PFSK-1 (cell line): ENCODE measurements at regions not wholly inside any gene's neighbourhood (a gene's known extent, or its start where the extent isn't known, plus 50 kb on each side); places are given as distances from the start of the nearest gene placed in this dataset.

Source experiments
- FOXP2 ChIP-seq: optimal IDR thresholded peaks from 2 replicates; pipeline ENCODE3; 2011; ENCODE audit warnings: borderline replicate concordance, control low read depth, inconsistent platforms; ENCODE audit not compliant: insufficient read depth; ENCODE audit errors: extremely low read length, extremely low read depth
- POLR2AphosphoS5 ChIP-seq: IDR thresholded peaks from 2 replicates; pipeline ENCODE4 v1.6.1; 2012; ENCODE audit warnings: low read depth, mild to moderate bottlenecking, control low read depth, low read length, moderate library complexity
- SIN3A ChIP-seq: IDR thresholded peaks from 2 replicates; pipeline ENCODE4 v1.6.1; 2012; ENCODE audit warnings: mild to moderate bottlenecking, low read length, moderate library complexity, borderline replicate concordance; ENCODE audit not compliant: insufficient read depth
- TAF1 ChIP-seq: IDR thresholded peaks from 2 replicates; pipeline ENCODE4 v1.6.1; 2012; ENCODE audit warnings: low read length, control low read depth, borderline replicate concordance; ENCODE audit not compliant: insufficient read depth
- TF ChIP-seq, protein P1 (sequence below), 2 experiments: IDR thresholded peaks; 2 replicates each; pipeline versions ENCODE4 v1.6.1 to v1.8.0; 2011 to 2012; ENCODE audit warnings: low read depth in 2 of 2, low read length in 2 of 2, control low read depth in 1 of 2, inconsistent platforms in 1 of 2, mild to moderate bottlenecking in 1 of 2, moderate library complexity in 1 of 2; ENCODE audit not compliant: insufficient read depth in 1 of 2

DNA sequence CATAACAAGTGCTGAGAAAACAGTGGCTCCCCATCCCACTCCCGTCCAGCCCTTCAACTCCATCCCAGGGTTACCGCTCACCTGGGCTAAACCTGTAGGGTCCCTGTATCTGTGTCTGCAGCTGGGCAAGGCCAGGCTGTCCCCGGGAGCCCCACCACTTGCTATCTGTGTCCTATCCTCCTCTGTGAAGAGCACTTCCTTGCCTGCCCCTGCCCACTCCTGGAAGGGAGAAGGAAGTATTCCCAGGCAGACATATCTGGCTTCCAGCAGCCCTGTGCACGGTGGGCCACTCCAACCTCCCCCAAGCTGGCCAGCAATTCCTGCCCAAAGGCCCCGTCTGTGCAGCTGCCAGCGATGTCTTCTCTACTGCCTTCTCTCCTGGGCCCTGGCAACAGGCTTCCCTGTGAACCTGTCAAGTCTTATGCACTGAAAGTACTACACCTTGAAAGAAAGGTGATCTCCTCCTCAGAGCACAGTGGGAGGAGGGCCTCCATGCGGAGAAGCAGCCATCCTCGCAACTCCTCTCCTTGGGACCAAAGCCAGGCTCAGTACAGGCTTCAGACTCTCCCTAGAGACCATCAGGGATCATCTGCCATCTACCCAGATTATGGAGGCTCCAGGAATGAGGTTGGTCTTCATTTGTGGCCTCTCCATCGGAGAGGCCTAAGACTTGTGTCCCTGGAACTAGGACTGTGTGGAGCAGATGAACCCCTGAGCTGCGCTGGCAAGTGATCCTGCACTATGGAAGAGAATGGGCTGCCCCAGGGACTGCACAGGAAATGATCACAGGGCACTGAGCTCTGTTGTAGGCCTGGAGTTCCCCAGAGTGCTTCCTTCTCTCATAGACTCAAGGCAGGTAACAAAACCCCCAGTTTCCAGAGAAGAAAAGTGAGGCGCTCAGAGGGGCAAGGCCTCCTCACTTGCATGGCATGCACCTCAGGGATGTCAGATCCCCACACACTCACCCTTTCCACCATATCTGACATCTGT, 663.6 kb downstream of the BCL11B start:
- no peak for TF ChIP-seq FOXP2
- TF ChIP-seq POLR2AphosphoS5 = no peak
- TF ChIP-seq SIN3A = no peak
- TF ChIP-seq TAF1 = no peak
- TF ChIP-seq, protein P1, sequence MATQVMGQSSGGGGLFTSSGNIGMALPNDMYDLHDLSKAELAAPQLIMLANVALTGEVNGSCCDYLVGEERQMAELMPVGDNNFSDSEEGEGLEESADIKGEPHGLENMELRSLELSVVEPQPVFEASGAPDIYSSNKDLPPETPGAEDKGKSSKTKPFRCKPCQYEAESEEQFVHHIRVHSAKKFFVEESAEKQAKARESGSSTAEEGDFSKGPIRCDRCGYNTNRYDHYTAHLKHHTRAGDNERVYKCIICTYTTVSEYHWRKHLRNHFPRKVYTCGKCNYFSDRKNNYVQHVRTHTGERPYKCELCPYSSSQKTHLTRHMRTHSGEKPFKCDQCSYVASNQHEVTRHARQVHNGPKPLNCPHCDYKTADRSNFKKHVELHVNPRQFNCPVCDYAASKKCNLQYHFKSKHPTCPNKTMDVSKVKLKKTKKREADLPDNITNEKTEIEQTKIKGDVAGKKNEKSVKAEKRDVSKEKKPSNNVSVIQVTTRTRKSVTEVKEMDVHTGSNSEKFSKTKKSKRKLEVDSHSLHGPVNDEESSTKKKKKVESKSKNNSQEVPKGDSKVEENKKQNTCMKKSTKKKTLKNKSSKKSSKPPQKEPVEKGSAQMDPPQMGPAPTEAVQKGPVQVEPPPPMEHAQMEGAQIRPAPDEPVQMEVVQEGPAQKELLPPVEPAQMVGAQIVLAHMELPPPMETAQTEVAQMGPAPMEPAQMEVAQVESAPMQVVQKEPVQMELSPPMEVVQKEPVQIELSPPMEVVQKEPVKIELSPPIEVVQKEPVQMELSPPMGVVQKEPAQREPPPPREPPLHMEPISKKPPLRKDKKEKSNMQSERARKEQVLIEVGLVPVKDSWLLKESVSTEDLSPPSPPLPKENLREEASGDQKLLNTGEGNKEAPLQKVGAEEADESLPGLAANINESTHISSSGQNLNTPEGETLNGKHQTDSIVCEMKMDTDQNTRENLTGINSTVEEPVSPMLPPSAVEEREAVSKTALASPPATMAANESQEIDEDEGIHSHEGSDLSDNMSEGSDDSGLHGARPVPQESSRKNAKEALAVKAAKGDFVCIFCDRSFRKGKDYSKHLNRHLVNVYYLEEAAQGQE (IDR thresholded peaks at IDR 0.05; ENCODE audit: insufficient read depth in 1 of 2, low read depth in 2 of 2, low read length in 2 of 2) = no peak

- TF ChIP-seq TAF1 = no peak
- no peak for TF ChIP-seq SIN3A
- no peak for TF ChIP-seq POLR2AphosphoS5
- TF ChIP-seq, protein P1 (IDR thresholded peaks at IDR 0.05; ENCODE audit: insufficient read depth in 1 of 2, low read depth in 2 of 2, low read length in 2 of 2) = no peak
Observed at GRCh38 chr14:98612434-98613200, 659.4 kb downstream of the BCL11B start.

DNA sequence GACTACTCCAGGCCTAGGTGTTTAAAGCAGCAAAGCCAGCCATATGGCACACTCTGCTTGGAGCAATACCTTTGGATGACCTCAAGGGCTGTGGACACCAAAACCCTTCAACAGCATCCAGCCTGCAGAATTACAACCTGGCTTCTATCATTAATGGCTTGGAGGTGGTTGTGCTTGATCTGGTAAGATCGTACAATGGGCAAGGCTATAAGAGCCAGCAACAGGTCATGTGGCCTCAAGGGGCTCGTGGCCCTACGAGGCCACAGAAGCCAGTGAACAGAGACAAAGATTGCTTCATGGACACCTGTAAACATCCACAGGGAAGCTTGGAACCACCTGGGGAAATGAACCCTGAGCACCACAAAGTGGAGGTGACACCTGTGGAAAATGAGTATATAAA, 657.3 kb downstream of the BCL11B start:
- no peak for TF ChIP-seq POLR2AphosphoS5
- TF ChIP-seq, protein P1 (IDR thresholded peaks at IDR 0.05; ENCODE audit: insufficient read depth in 1 of 2, low read depth in 2 of 2, low read length in 2 of 2) = no peak
- TF ChIP-seq FOXP2 = no peak
- TF ChIP-seq SIN3A = no peak
- no peak for TF ChIP-seq TAF1

DNA sequence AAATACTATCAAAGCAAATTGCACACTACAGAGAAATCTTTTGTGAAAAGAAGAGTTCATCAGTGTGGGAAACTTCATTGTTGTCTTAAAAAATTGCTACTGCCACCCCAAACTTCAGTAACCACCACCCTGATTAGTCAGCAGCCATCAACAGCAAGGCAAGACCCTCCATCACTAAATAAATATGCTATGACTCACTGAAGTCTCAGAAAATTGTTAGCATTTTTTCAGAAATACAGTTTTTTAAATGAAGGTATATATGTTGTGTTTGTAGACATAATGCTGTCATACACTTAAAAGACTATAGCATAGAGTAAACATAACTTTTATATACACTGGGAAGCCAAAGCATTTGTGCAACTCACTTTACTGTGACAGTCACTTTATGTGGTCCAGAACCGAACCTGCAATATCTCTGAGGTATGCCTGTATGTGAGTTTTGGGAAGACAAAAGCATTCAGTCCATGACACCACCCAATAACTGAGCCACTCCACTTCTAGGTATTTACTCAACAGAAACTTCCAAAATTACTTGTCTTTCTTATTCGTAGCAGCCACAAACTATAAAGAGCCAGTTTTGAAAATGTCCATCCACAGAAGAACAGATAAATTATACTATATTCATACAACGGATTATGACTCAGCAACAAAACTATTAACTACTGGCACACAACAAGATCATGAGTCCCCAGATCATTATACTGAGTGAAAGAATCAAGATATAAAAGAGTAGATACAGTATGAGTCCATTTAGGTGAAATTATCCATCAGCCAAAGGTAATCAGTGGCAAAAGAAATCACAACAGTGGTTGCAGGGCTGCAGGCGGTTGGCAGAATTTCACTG, 649.6 kb downstream of the BCL11B start:
- TF ChIP-seq, protein P1 (IDR thresholded peaks at IDR 0.05; ENCODE audit: insufficient read depth in 1 of 2, low read depth in 2 of 2, low read length in 2 of 2) = no peak
- TF ChIP-seq POLR2AphosphoS5 (no peak), FOXP2 (no peak)
